HUDEP-2 (cell line): ENCODE measurements at regions not wholly inside any gene's neighbourhood (a gene's known extent, or its start where the extent isn't known, plus 50 kb on each side); places are given as distances from the start of the nearest gene placed in this dataset.
"Not testable (repeated sequence)": the region's sequence is repeated elsewhere in the genome, so short reads cannot be mapped to it uniquely, and the experiment has no call there.

Source experiments
- DNase-seq, 76 experiments: peaks; one replicate each; lab custom pipeline; 2025; ENCODE audit not compliant: unreplicated experiment in 76 of 76; lab: John Stamatoyannopoulos, UW

DNA sequence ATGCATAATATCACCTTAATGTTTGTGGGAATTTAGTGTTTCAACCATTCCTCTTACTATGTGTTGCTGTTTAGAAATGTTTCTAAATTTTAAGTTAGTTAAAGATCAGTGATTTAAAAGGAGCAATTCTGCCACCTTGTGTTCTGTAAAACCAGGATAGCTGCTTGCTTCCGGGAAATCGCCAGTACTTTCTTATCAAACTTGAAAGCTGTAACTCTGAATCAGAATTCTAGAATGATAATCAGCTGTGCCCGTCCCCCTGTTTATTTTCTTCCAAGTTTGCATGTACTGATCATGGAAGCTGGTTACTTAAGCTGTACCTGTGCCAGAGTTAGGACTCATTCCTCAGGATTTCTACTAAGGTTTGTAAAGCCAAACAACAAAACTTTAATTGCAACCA, 656.4 kb downstream of the LTN1 start:
- no peak for DNase-seq

DNA sequence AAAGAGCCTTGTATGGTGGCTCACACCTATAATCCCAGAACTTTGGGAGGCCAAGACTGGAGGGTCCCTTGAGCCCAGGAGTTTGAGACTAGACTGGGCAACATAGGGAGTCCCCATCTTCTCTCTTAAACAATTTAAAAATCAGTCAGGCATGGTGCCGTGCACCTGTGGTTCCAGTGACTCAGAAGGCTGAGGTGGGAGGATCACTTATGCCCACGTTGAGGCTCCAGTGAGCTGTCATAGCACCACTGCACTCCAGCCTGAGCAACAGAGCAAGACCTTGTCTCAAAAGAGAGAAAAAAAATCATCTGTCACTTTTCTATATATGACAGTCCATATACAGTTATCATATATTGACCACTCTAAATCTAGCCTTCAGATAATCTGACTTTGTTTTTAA, 658.3 kb downstream of the LTN1 start:
- no peak for DNase-seq

DNA sequence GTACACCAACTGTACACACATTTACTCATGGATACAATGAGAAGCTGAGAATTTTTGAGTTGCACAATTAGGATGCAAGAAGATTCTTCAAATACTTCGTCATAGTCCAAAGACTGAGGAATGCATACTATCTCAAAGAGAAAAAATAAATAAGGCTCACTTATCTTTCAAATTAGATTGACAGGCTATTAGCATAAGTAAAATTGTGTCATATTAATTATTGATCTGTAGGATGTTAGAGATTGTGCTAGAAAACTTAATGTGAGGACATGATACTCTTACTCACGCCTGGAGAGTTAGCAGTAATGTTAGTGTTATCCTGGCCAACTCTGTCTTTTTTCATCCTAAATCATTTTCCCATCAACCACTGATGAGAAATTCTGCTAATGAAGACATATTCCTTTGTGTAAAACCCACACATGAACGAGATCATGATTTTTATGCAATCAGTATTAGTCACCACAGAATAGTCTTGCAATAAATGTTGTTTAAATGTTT, 659.0 kb downstream of the LTN1 start:
- DNase-seq, result no peak

DNA sequence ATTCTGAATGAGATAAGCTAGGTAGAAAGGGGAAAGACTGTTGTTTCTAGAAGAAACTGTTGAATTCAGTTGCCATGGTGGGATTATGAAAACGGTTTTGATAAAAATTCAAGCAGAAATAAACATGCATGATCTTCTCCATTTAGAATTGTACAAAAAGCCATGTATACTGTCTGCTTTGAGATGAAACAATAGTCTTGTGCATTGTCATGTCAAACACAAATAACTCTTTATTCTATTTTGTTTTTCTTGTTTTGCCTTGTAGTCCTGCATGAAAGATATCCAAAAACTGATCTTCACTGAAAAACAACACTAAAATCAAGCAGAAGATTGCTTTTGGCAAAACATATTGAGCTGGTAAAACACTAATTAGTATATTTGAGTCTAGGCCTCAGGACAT, 659.9 kb downstream of the LTN1 start:
- no peak for DNase-seq

DNA sequence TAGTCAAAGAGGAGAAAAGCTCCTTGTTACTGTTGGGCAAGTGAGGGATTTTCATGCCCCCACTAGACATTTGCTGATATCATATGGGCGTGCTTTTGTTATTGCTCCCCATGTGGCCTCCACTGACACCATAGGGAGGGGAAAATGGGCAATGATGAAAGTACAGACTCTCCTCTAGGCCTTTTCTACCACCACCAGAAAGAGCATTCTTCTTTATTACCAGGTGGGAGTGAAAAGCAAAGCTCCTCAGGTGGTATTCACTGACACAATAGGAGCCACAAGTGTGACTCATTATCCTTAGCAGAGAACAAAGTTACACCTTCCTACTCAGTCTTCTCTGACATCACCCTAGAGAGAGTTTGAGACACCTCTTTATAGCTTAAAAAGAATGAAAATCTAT, 667.1 kb downstream of the LTN1 start:
- DNase-seq, result no peak

DNA sequence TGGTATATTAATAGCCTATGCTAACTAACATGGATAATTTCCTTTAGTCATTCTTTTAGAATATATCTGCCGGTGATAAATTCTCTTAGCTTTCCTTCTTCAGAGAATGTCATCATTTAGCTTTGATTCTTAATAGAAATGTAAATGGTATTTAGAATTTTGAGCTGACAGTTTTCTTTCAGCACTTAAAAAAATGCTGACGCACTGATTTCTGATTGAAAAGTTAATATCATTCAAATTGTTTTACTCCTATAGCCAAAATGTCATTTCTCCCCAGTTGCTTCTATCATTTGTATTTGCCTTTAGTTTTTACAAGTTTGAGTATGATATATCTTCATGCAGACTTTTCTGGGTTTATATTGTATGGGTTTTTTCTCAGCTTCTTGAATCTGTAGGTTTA, 668.0 kb downstream of the LTN1 start:
- DNase-seq, result no peak

DNA sequence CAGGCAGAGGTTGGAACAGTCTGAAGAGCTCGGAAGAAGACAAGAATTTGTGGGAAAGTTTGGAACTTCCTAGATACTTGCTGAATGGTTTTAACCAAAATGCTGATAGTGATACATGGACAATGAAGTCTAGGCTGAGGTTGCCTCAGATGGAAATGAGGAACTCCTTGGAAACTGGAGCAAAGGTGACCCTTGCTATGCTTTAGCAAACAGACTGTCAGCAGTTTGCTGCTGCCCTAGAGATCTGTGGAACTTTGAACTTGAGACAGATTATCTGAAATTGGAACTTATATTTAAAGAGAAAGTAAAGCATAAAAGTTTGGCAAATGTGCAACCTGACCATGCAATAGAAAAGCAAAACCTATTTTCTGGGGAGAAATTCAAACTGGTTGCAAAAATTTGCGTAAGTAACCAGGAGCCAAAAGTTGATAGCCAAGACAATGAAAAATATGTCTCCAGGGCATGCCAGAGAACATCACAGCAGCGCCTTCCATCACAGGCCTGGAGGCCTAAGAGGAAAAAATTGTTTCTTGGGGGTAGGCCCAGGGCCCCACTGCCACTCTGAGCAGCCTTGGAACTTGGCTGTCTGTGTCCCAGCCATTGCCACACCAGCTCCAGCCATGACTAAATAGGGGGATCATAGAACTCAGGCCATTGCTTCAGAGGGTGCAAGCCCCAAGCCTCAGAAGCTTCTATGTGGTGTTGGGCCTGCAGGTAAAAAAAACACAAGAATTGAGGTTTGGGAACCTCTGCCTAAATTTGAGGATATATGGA, 675.3 kb downstream of the LTN1 start:
- DNase-seq, result no peak

DNA sequence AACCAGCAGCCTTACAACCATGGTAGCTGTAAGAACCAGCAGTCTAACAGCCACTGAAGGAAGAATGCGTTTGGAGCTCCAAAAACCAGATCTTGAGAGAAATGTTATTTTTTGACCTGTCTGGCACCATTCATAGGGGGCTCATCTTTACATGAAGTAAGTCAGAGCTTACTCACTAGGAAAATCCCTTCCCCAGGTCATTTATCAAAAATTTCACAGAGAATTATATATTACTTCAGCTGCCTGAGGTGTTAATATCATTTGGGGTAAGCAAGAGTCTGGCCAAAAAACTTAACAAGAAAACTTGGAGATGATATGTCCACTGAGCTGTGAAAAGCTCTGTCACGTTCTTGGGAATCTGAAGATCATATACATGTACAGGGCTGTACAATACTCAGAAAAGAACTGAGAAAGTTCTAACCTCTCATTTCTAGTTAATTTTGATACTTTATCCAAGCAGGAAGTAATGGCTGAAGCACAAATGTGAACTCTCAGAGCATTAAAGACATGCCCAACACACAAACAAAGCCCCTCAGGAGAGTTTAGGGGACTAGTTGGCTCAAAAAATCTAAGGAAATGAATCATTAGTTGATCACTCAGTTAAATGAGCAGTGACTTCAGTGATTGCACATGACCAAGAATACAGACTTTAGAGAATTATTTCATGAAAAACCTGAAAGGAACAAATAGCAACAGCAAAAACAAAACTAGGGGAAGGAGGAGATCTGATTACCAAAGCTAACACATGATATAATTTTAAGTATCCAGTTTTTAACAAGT, 681.1 kb downstream of the LTN1 start:
- DNase-seq, result no peak

DNA sequence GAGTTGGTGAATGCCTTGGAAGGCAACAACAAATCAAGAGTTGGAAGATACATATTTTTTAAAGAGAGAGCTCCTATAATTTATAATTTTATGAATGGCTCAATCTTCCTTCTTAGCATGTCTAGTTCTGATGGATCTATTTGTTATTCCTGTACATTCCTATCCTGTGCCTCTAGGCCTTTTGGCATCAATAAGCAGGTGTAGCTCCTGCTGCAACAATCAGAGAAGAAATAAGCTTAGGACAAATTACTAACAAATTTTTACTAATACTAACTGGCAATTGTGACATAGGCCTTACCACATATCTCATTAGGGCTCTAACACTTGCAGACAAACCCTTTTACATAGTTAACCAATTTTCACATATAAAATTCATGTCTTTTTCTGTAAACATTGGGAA, 682.0 kb downstream of the LTN1 start:
- DNase-seq, result no peak

DNA sequence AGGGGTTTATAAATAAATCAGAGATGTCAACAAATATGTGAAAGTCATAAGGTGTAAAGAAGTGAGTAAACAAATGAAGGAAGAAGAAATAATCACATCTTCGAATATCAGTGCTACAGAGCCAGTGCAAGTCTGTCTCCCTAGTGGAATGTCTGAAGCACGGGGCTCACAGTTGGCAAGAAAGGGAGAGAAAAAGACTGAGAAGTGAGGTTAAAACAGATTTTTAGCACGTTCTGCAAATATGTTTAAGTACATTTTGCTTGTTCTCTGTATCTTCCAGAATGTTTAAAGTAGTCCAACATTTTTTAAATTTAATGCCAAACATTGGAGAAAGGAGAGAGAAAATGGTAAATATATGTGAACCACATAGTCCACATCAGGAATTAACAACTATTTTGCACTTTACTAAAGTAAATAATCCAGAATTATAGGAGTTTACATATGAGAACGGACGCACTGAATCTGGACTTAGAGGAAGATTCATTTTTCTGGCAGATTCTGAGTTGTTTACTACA, 682.4 kb downstream of the LTN1 start:
- DNase-seq, result no peak

DNA sequence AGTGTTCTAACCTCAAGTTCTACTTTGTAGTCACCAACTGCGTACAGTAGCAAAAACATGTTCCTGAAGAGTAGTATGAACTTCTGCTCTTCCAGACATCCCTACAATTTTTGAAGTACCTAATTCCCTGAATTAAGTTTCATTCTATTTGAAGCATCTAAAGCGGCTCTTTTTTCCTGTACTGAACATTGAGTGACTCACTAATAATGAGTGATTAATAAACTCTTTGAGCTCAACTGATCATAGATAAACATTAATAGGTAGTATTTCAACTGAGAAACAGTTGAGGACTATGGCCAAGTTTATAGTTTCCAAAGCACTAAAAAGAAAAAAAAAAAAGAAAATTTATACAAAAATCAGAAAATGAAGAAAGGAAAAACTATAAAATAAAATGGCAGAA, 683.1 kb downstream of the LTN1 start:
- no peak for DNase-seq

DNA sequence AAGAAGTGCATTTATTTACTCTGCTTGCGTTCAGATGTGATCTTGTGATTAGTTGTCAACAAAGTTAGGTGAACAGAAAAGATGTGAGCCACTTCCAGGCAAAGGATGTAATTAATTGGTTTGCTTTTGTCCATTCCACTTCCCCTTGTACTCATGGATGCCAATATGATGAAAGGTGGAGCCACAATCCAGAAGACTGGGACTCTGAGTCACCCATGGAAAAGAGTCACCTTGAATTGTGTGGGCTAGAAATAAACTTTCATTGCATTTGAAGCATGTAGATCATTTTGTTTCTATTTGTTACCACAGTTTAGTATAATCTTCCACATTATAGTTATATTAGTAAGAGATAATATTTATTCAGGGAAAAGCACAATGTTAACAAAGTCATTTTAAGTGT, 684.2 kb downstream of the LTN1 start:
- DNase-seq, result no peak

DNA sequence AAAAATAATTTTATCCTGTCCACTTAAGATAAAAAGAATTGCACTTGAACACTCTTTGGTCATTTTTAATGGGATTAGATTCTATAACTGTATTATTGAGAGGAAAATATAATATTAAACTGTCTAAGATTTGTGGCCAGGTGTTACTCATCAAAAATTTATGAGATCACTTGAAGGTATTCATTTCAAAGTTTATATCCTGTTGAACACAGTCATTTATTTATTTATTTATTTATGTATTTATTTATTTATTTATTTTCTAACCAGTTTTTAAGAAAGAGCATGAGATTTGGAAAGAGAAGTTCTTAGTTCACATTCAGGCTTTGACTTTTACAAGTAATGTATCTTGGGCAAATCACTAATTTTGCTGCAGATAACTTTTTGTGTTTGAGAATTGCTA, 692.7 kb downstream of the LTN1 start:
- DNase-seq, result no peak

DNA sequence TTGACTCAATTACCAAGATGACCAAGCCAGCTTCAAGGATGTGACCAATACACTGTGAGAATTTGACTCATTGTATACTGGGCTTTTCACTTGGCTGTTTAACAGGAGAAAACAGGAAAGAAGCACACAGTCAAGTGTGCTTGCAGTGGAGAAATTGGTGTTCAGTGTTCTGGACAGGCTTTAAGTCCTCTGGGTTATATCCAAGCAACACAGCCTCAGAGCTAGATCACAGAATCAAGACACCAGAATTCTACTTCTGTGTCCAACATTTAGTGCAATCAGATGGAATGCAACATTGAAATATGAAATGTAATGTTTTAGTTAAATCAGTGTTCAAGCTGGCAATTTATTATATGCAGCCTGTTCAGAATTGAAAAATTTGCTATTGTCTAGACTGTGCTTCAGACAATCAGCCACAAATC, 694.4 kb downstream of the LTN1 start:
- no peak for DNase-seq

DNA sequence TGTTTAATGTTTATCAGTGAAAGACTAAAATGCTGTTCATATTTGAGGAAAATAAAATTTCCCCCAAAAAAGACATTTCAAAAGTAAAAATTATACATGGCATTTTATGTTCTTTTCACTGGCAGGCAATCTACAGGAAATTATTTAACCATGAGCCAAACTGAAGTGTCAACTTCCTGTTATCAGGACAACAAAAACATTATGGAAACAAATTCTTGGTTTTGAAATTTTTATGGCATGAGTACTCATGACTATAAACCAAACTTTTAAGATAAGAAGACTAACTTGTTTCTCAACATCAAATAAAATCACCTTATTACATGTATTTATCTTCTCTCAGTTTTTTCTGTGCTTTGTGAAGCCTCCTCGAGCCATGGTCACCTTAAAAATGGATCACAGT, 698.6 kb downstream of the LTN1 start:
- no peak for DNase-seq

DNA sequence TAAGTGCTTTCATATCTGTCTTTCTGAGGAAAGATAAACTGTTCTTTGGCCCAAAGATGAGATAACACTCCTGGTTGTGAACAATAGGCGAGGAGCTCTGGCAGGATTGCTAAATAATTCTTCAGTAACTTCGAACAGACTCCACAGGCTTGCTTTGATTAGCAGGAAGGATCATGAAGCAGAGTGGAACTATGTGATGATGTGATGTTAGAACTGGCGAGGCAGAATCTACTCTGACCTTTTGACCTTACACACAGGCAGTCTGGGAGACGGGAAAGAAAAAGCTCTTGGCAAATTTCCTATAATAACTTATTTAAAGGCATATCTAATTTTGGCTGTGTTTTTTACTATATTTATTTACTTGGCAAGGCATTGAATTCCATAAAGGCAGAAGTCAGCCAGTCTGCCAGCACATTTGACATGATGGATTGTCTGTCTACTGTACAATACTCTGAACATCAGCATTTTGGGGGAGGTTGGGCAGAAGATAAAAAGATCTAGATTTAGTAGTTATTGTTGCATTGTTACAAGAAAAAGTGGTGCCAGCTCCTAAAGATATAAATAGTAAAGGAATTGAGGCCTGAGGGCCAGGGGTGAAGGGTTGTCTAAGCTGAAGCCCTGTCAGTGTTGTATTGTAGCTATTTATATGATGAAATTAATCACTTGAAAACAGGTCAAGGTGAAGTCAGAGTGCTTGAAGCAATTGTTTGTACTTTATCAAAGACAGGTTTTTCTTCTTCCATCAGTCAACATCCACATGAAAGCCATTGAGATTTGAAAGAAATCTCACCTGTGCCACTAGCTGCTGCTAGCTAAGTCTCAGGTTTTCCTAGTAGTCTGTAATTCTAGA, 708.8 kb downstream of the LTN1 start:
- DNase-seq, result no peak

DNA sequence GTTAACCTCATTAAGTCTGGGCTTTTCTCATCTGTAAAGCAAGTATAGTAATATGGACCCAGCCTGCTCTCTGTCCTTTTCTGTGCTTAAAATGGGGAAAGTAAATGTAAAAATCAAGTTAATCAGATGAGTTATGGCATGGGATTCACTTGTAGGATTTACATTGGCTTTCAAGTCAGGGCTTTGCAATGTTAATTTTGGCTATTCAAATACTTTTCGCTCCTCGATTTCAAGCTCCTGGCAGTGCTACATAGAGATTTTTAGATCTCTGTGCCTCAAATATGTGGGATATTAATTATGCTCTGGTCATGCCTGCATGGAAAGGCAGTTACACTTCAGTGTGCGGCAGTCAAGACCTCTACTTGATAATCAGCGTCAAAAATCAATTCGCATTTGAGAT, 709.8 kb downstream of the LTN1 start:
- DNase-seq, result no peak

DNA sequence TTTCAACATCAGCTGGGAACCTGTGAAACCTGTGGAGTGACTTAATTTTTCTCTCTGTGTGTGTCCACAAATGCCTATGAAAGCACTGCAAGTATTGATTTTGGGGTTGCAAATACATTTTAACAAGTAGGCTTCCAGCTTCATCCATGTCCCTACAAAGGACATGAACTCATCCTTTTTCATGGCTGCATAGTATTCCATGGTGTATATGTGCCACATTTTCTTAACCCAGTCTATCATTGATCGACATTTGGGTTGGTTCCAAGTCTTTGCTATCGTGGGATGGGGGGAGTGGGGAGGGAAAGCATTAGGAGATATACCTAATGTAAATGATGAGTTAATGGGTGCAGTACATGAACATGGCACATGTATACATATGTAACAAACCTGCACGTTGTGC, 711.3 kb downstream of the LTN1 start:
- DNase-seq, result not testable (repeated sequence)

DNA sequence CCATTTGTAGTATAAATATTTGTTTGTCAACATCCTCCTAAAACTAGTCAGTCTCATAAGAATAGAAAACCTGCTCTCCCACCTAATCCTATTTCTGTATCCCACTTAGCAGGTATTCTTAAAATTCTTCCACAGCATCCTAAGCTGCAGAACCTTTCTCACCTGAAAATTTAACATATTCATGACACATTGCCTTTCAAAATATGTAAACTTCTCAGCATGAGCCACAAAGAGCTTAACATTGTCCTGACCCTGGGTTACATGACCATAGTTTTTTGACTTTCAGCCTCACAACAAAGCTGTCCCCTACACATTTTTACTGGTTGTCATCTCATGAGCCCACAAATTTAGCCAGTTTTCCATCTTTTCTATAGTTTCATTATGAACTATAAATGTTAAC, 712.1 kb downstream of the LTN1 start:
- DNase-seq, result no peak

DNA sequence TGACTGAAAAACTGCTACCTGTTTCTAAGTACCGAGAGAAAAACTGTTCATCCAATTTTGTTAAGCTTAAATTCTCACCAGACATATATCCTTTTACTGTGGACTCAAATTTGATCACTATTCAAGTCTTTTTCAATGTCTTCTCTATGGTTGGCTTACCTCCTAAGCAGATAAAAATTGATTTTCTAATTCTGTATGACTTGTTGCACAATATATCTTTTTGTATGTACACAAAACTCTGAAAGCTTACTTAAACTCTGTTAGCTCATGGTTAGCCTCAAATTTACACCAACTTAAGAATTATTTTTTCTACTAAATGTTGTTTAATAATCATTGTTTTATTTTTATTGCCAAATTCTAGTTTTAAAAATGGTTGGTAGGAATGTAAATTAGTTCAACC, 715.4 kb downstream of the LTN1 start:
- no peak for DNase-seq
